T-helper 2 cell treated with Interferon-gamma antibody and Interleukin-4, amounts not matched to agents 100 ng/mL and 5 ng/mL, for 36 hours (primary cell): ENCODE measurements at regions not wholly inside any gene's neighbourhood (a gene's known extent, or its start where the extent isn't known, plus 50 kb on each side); places are given as distances from the start of the nearest gene placed in this dataset.
"Not testable (repeated sequence)": the region's sequence is repeated elsewhere in the genome, so short reads cannot be mapped to it uniquely, and the experiment has no call there.

Source experiments
- intact Hi-C: fragments of 100-400 bp; cut with micrococcal nuclease; formaldehyde crosslinking; loops from one replicate; pipeline ENCODE4 v1.15.1; 2023

GRCh38 chr3:25844891-25845290 is 55.0 kb downstream of the OXSM start:
- intact Hi-C loops: no loop called here

GRCh38 chr3:25846282-25846681 is 56.4 kb downstream of the OXSM start:
- intact Hi-C loops: no loop called here

GRCh38 chr3:25849091-25849490 is 59.2 kb downstream of the OXSM start:
- intact Hi-C loops: no loop called here

GRCh38 chr3:25849641-25850385 is 59.9 kb downstream of the OXSM start:
- intact Hi-C loops: no loop called here

DNA sequence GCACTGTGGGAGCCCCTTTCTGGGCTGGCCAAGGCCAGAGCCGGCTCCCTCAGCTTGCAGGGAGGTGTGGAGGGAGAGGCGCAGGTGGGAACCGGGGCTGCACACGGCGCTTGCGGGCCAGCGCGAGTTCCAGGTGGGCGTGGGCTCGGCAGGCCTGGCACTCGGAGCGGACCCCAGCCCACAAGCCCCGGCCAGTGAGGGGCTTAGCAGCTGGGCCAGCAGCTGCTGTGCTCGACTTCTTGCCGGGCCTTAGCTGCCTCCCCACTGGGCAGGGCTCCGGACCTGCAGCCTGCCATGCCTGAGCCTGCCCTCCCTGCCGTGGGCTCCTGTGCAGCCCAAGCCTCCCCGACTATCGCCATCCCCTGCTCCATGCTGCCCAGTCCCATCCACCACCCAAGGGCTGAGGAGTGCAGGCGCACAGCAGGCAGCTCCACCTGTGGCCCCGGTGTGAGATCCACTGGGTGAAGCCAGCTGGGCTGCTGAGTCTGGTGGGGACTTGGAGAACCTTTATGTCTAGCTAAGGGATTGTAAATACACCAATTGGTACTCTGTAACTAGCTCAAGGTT is 61.9 kb downstream of the OXSM start:
- intact Hi-C loops: not testable (repeated sequence)

DNA sequence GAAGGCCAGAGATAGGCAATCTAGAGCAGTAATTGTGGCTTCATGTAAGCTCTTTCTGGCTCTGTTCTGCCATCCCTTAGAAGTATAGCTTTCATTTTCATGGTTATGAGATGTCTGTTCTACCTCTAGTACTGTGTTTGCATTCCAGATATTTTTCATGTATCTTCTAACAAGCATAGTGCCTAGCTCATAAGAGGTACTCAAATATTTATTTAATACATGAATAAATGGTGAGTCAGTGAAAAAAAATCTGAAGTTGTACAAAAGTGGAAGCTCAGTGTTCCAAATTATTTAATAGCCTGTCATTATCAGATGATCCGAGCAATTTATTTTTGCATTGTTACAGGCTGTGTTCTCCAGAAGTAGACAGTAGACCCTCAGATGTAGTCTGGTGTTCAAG is 64.3 kb downstream of the OXSM start:
- intact Hi-C loops: no loop called here

DNA sequence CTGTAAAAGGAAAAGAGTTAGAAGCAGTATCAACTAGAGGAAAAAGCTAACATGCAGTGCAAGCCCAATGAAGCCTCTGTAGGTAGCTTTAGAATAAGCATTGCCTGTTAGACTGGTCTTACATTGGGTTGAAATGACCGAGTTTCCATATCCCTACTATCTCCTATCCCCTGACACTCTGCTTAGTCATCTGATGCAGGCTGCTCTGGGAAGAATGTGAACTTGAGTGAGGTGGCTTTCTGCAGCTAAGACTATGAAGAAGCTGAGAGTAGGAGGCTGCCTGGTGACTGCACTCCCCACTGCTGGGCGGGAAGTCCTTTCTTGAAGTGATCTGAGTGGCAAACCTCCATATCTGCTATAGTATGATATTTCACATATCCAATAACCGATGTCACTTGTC is 64.7 kb downstream of the OXSM start:
- intact Hi-C loops: loop anchor here (5.0 kb wide), 3 partner anchors 72 to 192 kb away; partner anchors contain the start of genes NGLY1 and TOP2B

DNA sequence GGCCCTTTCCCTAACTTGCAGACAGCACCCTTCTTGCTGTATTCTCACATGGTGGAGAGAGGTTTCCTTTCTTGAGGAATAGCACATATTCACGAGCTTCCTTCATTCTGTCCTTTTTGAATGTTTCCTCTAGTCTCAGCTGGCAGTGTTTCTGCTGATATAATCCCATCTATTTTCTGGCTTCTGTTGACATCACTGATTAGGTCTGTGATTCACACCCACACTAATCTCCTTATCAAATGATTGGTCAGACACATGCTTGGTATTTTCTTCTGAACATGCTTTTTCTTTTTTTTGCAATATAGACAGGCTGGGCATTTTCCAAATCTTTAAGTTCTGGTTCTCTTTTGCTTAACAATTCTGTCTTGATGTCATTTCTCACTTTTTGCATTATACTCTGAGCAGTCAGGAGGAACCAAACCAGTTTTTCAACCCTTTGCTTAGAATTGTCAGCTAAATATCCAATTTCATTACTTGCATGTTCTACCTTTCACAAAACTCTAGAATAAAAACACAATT is 65.4 kb downstream of the OXSM start:
- intact Hi-C loops: loop anchor here (5.0 kb wide), 3 partner anchors 73 to 193 kb away; partner anchors contain the start of genes NGLY1 and TOP2B

GRCh38 chr3:25856902-25857518 is 67.1 kb downstream of the OXSM start:
- intact Hi-C loops: loop anchor here (1.0 to 5.0 kb wide), 4 partner anchors 75 to 209 kb away; partner anchors contain the start of genes NGLY1 and TOP2B

DNA sequence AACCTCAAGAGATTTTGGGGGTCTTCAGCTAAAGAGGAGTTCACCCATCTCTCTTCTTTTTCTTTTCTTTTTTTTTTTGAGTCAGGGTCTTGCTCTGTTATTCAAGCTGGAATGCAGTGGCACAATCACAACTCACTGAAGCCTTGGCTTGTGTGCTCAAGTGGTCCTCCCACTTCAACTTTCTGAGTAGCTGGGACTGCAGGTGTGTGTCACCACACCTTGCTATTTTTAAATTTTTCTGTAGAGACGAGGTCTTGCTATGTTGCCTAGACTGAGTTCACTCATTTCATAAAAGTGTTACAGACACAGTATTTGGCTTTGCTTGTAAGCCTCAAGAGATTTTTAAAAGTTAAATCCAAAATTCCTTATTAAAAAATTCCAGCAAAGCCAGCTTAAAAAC is 71.7 kb downstream of the OXSM start:
- intact Hi-C loops: no loop called here

DNA sequence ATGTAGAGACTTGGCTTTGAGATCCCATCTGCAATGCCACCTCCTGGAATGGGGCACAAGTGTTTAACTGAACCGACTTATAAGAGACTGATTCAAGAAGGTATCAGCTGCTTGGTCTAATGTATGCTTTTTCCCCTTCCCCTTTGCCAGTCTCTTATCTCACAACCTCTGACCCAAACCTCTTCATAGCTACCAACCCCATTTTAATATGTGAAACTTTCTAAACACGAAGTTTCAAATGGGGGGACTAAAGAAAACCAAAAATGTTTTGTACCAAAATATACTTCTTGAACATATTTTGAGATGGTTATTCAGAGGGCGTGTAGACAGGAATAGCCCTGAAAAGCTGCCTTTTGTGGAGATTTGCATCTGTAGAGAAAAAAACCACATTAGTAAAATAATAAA is 73.1 kb downstream of the OXSM start:
- intact Hi-C loops: no loop called here

- intact Hi-C loops: no loop called here
Measured at GRCh38 chr3:25863416-25863959, 73.6 kb downstream of the OXSM start.

GRCh38 chr3:25870452-25870851 is 80.6 kb downstream of the OXSM start:
- intact Hi-C loops: no loop called here

- intact Hi-C loops: no loop called here
Measured at GRCh38 chr3:25872200-25872877, 82.4 kb downstream of the OXSM start.

DNA sequence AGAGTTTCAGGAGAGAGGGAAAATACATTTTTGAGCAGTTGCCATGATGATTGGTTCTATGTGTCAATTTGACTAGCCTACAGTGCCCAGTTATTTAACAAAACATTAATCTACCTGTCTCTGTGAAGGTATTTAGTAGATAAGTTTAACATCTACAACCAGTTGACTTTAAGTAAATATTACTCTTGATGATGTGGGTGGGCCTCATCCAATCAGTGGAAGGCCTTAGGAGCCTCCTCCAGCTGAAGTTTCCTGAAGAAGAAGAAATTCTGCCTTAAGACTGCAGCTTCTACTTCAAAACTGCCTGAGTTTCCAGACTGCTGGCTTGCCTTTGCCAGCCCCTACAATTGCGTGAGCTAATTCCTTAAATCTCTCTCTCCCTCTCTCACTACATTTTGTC is 93.6 kb downstream of the OXSM start:
- intact Hi-C loops: no loop called here

- intact Hi-C loops: no loop called here
Measured at GRCh38 chr3:25884981-25885380, 95.1 kb downstream of the OXSM start.

GRCh38 chr3:25885544-25885943 is 95.7 kb downstream of the OXSM start:
- intact Hi-C loops: no loop called here

DNA sequence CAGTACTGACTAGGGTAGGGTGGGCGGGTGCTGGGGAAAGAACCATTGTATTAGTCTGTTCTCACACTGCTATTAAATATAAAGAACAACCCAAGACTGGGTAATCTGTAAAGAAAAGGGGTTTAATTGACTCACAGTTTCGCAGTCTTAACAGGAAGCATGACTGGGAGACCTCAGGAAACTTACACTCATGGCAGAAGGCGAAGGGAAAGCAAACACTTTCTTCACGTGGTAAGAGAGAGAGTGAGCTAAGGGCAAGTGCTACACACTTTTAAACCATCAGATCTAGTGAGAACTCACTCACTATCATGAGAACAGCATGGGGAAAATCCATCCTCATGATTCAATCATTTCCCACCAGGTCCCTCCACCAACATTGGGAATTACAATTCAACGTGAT is 98.0 kb downstream of the OXSM start:
- intact Hi-C loops: no loop called here

DNA sequence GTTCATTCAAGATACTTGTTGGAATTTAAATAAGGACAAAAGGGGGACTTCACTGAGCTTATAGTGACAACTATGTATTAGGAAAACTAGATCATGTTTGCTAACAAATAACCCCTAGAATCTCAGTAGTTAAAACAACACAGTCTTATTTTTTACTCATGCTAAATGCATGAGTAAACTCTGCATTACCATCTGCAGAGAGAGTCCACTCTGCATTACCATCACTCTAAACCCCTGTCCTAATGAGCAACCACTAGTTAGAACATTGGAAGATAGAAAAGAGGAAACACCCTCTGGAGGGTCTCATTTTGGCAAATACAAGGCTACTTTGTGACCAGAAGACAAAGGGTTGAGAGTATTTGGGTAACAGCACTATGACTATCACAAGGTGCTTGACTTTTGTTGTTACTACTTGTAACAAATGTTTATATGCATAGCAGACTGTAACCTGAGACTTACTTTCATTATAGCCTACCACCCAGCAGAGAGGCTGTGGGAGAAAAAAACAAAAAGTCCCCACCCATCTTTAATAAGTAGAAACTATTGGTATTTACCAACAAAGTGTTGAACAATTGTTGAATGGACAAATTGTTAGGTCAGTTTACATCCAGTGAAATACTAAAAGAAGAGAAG is 99.1 kb downstream of the OXSM start:
- intact Hi-C loops: no loop called here

GRCh38 chr3:25889525-25889917 is 99.6 kb downstream of the OXSM start:
- intact Hi-C loops: no loop called here

GRCh38 chr3:25894101-25894500 is 104.2 kb downstream of the OXSM start:
- intact Hi-C loops: no loop called here
